Endodermal cell (in vitro differentiated cells): ENCODE measurements at regions not wholly inside any gene's neighbourhood (a gene's known extent, or its start where the extent isn't known, plus 50 kb on each side); places are given as distances from the start of the nearest gene placed in this dataset.
"Not testable (repeated sequence)": the region's sequence is repeated elsewhere in the genome, so short reads cannot be mapped to it uniquely, and the experiment has no call there.

Source experiments
- DNase-seq: peaks from one replicate; pipeline ENCODE4 v3.0.0-alpha.2; 2017
- H3K27ac ChIP-seq: 2 replicates; pipeline ENCODE4 v1.5.1; 2013; ENCODE audit warnings: mild to moderate bottlenecking, low read depth, low read length, moderate library complexity
- H3K27me3 ChIP-seq: 2 replicates; pipeline ENCODE4 v1.6.1; 2013; ENCODE audit warnings: mild to moderate bottlenecking, low read length, moderate library complexity; ENCODE audit not compliant: insufficient read depth, control insufficient read depth, poor library complexity, severe bottlenecking
- H3K36me3 ChIP-seq: 2 replicates; pipeline ENCODE4 v1.7.0; 2013; ENCODE audit warnings: mild to moderate bottlenecking, low read length, moderate library complexity; ENCODE audit not compliant: control insufficient read depth, insufficient read depth
- H3K4me1 ChIP-seq: one replicate; pipeline ENCODE4 v1.7.0; 2013; ENCODE audit warnings: low read length; ENCODE audit not compliant: control insufficient read depth, insufficient read depth
- H3K4me3 ChIP-seq: 2 replicates; pipeline ENCODE4 v1.5.1; 2013; ENCODE audit warnings: mild to moderate bottlenecking, low read length, moderate library complexity
- H3K9ac ChIP-seq: 2 replicates; pipeline ENCODE4 v1.6.1; 2013; ENCODE audit warnings: mild to moderate bottlenecking, low read length, moderate library complexity; ENCODE audit not compliant: poor library complexity, severe bottlenecking; ENCODE audit errors: extremely low read depth
- H3K9me3 ChIP-seq: 2 replicates; pipeline ENCODE4 v1.6.1; 2013; ENCODE audit warnings: mild to moderate bottlenecking, low read length, moderate library complexity; ENCODE audit not compliant: control insufficient read depth
- H3K27ac Mint-ChIP-seq: 2 replicates; pipeline ENCODE4 v1.8.0; 2020; ENCODE audit warnings: mixed read lengths
- H3K27me3 Mint-ChIP-seq: 2 replicates; pipeline ENCODE4 v1.8.0; 2021; ENCODE audit warnings: mild to moderate bottlenecking, mixed read lengths; ENCODE audit not compliant: insufficient read depth
- H3K36me3 Mint-ChIP-seq: 2 replicates; pipeline ENCODE4 v1.8.0; 2020; ENCODE audit warnings: low read depth, mixed read lengths
- H3K4me1 Mint-ChIP-seq: 2 replicates; pipeline ENCODE4 v1.8.0; 2020; ENCODE audit warnings: mixed read lengths
- H3K4me3 Mint-ChIP-seq: 2 replicates; pipeline ENCODE4 v1.8.0; 2020; ENCODE audit warnings: mild to moderate bottlenecking, moderate library complexity, mixed read lengths
- H3K9me3 Mint-ChIP-seq: 2 replicates; pipeline ENCODE4 v1.8.0; 2020; ENCODE audit warnings: mild to moderate bottlenecking, mixed read lengths
- WGBS, 2 experiments: methylation state at CpG; one replicate each; pipeline versions ENCODE4 v1.1.5 to v1.1.7; 2013; ENCODE audit warnings: missing lambda C conversion rate in 2 of 2, mixed read lengths in 1 of 2; ENCODE audit not compliant: insufficient coverage in 1 of 2, insufficient read length in 1 of 2; 5-methylcytosine and 5-hydroxymethylcytosine counted together
- TF ChIP-seq, protein P1 (sequence below): fragments of 200-600 bp; sonication (generic); conservative IDR thresholded peaks from 2 replicates; pipeline ENCODE4 v1.5.0; 2021; ENCODE audit warnings: antibody characterized with exemption, mild to moderate bottlenecking

DNA sequence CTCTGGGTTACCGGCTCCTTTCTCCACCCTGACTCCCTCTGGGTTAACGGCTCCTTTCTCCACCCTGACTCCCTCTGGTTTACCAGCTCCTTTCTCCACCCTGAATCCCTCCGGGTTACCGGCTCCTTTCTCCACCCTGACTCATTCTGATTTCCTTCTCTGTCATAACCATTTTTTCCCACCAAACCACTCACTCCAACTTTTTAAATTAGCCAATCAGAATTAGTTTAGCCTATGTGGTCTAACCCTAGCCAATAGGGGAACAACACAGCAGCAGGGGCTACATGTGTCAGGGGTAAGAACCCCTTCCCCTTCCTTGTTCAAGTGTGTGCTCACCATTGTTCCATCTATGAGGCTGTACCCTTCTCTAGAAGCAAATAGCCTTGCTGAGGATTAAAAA, 98.4 kb upstream of the RBM19 start:
- H3K4me3 ChIP-seq: no peak overlapping the region
- H3K9me3 ChIP-seq: peaks cover 3% of the 10 kb centered on the region
- TF ChIP-seq, protein P1, sequence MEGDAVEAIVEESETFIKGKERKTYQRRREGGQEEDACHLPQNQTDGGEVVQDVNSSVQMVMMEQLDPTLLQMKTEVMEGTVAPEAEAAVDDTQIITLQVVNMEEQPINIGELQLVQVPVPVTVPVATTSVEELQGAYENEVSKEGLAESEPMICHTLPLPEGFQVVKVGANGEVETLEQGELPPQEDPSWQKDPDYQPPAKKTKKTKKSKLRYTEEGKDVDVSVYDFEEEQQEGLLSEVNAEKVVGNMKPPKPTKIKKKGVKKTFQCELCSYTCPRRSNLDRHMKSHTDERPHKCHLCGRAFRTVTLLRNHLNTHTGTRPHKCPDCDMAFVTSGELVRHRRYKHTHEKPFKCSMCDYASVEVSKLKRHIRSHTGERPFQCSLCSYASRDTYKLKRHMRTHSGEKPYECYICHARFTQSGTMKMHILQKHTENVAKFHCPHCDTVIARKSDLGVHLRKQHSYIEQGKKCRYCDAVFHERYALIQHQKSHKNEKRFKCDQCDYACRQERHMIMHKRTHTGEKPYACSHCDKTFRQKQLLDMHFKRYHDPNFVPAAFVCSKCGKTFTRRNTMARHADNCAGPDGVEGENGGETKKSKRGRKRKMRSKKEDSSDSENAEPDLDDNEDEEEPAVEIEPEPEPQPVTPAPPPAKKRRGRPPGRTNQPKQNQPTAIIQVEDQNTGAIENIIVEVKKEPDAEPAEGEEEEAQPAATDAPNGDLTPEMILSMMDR: no peak
- H3K36me3 ChIP-seq: no peaks in the 10 kb centered on the region
- Mint-ChIP-seq H3K4me3 (peak overlapping the region; percentile 52), H3K27ac (no peak overlapping the region), H3K9me3 (peaks cover 4% of the 10 kb centered on the region), H3K27me3 (peaks cover 44% of the 10 kb centered on the region), H3K4me1 (peaks cover 1% of the 10 kb centered on the region), H3K36me3 (no peaks in the 10 kb centered on the region)
- no peak overlapping the region for H3K27ac ChIP-seq
- H3K27me3 ChIP-seq: no peaks in the 10 kb centered on the region
- 60 to 80% methylated on average over 2 to 3 of the region's 4 CpGs for WGBS, 2 experiments
- H3K4me1 ChIP-seq: no peaks in the 10 kb centered on the region
- DNase-seq: no peak
- H3K9ac ChIP-seq: no peak overlapping the region

DNA sequence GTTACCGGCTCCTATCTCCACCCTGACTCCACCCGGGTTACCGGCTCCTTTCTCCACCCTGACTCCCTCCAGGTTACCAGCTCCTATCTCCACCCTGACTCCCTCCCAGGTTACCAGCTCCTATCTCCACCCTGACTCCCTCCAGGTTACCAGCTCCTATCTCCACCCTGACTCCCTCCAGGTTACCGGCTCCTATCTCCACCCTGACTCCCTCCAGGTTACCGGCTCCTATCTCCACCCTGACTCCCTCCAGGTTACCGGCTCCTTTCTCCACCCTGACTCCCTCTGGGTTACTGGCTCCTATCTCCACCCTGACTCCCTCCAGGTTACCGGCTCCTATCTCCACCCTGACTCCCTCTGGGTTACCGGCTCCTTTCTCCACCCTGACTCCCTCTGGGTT, 97.9 kb upstream of the RBM19 start:
- not testable (repeated sequence) for H3K27me3 ChIP-seq, H3K36me3 ChIP-seq, H3K4me3 ChIP-seq, H3K9ac ChIP-seq, H3K4me1 ChIP-seq, H3K4me1 Mint-ChIP-seq, H3K27ac ChIP-seq, H3K27ac Mint-ChIP-seq, H3K9me3 ChIP-seq, H3K36me3 Mint-ChIP-seq, H3K9me3 Mint-ChIP-seq
- H3K27me3 Mint-ChIP-seq: peaks cover 42% of the 10 kb centered on the region
- peak overlapping the region; percentile 52 for H3K4me3 Mint-ChIP-seq
- DNase-seq: peak; percentile 62
- 96% methylated on average over 4 of the region's 8 CpGs; no CpG with 5 or more reads in 1 of the 2 experiments for WGBS, 2 experiments

DNA sequence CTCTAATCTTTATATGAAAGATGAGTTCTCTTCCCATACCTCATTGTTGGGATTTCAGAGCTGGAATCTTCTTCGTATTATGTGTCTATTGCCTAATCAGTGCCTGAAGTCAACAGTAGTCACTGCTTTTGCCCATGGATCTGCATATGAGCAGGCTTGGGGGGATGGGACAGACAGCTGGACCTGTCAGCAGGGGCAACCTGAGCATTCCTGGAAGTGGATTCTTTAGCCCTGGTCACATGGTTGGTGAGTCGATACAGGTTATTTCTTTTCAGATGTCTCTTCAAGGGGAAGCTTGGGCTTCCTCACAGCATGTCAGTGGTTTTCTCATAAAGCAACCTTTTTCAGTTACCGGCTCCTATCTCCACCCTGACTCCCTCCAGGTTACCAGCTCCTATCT, 97.3 kb upstream of the RBM19 start:
- no peaks in the 10 kb centered on the region for H3K4me1 ChIP-seq
- TF ChIP-seq, protein P1: no peak
- no peak overlapping the region for H3K27ac ChIP-seq
- H3K36me3 ChIP-seq: no peaks in the 10 kb centered on the region
- peaks cover 36% of the 10 kb centered on the region for H3K27me3 Mint-ChIP-seq
- H3K36me3 Mint-ChIP-seq: no peaks in the 10 kb centered on the region
- no peaks in the 10 kb centered on the region for H3K4me1 Mint-ChIP-seq
- no peaks in the 10 kb centered on the region for H3K27me3 ChIP-seq
- no peak overlapping the region for H3K27ac Mint-ChIP-seq
- no peak overlapping the region for H3K9ac ChIP-seq
- H3K4me3 ChIP-seq: no peak overlapping the region
- H3K9me3 ChIP-seq: peaks cover 3% of the 10 kb centered on the region
- H3K4me3 Mint-ChIP-seq: peak overlapping the region; percentile 52
- H3K9me3 Mint-ChIP-seq: peaks cover 4% of the 10 kb centered on the region
- DNase-seq: peak; percentile 82
- 87 to 95% methylated on average over 2 to 3 of the region's 3 CpGs for WGBS, 2 experiments

DNA sequence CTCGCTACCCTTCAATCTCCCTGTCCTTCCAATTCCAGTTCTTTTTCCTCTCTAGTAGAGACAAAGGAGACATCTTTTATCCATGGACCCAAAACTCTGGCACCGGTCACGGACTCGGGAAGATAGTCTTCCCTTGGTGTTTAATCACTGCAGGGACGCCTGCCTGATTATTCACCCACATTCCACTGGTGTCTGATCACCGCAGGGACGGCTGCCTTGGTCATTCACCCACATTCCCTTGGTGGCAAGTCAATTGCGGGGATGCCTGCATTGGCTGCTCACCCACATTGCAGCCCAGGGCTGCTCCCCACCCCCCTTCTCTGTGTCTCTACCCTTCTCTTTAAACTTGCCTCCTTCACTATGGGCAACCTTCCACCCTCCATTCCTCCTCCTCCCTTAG, 90.2 kb upstream of the RBM19 start:
- H3K4me1 ChIP-seq, H3K4me1 Mint-ChIP-seq, H3K9me3 ChIP-seq, H3K27ac ChIP-seq, H3K4me3 ChIP-seq, H3K4me3 Mint-ChIP-seq, H3K36me3 ChIP-seq, H3K27ac Mint-ChIP-seq, DNase-seq, H3K9ac ChIP-seq, H3K36me3 Mint-ChIP-seq: not testable (repeated sequence)
- Mint-ChIP-seq H3K9me3 (peaks cover 16% of the 10 kb centered on the region), H3K27me3 (peaks cover 40% of the 10 kb centered on the region)
- 89 to 90% methylated on average over 1 to 8 of the region's 8 CpGs for WGBS, 2 experiments
- H3K27me3 ChIP-seq: peaks cover 26% of the 10 kb centered on the region
